ENCODE measurements at regions not wholly inside any gene's neighbourhood (a gene's known extent, or its start where the extent isn't known, plus 50 kb on each side); places are given as distances from the start of the nearest gene placed in this dataset.

- no peak for TF ChIP-seq CTCF (IDR thresholded peaks at IDR 0.05)
- no peak for TF ChIP-seq POLR2A (IDR thresholded peaks at IDR 0.05)
Measured at GRCh38 chr2:52139241-52139640, 1107.3 kb upstream of the NRXN1 start.

All from Peyer's patch (tissue), 4 donors.